ENCODE measurements at regions not wholly inside any gene's neighbourhood (a gene's known extent, or its start where the extent isn't known, plus 50 kb on each side); places are given as distances from the start of the nearest gene placed in this dataset.

DNA sequence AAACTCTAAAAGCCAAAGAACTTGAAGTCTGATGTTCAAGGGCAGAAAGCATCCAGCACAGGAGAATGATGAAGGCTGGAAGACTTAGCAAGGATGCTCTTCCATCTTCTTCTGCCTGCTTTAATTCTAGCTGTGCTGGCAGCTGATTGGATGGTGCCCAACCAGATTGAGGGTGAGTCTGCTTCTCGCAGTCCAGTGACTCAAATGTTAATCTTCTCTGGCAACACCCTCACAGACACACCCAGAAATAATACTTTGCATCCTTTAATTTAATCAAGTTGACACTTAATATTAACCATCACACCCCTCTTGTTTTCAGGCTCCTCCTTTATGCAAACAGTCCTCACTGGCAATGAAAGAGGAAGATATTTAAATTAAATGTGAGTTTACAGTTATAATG is 321.7 kb downstream of the TEX13C start:
- TF ChIP-seq, protein P1, sequence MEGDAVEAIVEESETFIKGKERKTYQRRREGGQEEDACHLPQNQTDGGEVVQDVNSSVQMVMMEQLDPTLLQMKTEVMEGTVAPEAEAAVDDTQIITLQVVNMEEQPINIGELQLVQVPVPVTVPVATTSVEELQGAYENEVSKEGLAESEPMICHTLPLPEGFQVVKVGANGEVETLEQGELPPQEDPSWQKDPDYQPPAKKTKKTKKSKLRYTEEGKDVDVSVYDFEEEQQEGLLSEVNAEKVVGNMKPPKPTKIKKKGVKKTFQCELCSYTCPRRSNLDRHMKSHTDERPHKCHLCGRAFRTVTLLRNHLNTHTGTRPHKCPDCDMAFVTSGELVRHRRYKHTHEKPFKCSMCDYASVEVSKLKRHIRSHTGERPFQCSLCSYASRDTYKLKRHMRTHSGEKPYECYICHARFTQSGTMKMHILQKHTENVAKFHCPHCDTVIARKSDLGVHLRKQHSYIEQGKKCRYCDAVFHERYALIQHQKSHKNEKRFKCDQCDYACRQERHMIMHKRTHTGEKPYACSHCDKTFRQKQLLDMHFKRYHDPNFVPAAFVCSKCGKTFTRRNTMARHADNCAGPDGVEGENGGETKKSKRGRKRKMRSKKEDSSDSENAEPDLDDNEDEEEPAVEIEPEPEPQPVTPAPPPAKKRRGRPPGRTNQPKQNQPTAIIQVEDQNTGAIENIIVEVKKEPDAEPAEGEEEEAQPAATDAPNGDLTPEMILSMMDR (IDR thresholded peaks at IDR 0.05), result no peak
- no peak for TF ChIP-seq POLR2A (IDR thresholded peaks at IDR 0.05)
